ENCODE measurements at regions not wholly inside any gene's neighbourhood (a gene's known extent, or its start where the extent isn't known, plus 50 kb on each side); places are given as distances from the start of the nearest gene placed in this dataset.

- no peak overlapping the region for H2AFZ ChIP-seq (ENCODE audit: low read depth, low read length)
- no peaks in the 10 kb centered on the region for H3K9me3 ChIP-seq (ENCODE audit: insufficient read depth, low read length)
Observed at GRCh38 chr18:78925557-78926242, 53.9 kb upstream of the SALL3 start.

GRCh38 chr18:78926243-78926615 lies 53.4 kb upstream of the SALL3 start:
- no peak overlapping the region for H3K9ac ChIP-seq (ENCODE audit: low read length)
- H3K4me3 ChIP-seq (ENCODE audit: low read length), result no peak overlapping the region
- no peak for TF ChIP-seq EZH2phosphoT487 (IDR thresholded peaks at IDR 0.05; ENCODE audit: low read depth)
- TF ChIP-seq, protein P1, sequence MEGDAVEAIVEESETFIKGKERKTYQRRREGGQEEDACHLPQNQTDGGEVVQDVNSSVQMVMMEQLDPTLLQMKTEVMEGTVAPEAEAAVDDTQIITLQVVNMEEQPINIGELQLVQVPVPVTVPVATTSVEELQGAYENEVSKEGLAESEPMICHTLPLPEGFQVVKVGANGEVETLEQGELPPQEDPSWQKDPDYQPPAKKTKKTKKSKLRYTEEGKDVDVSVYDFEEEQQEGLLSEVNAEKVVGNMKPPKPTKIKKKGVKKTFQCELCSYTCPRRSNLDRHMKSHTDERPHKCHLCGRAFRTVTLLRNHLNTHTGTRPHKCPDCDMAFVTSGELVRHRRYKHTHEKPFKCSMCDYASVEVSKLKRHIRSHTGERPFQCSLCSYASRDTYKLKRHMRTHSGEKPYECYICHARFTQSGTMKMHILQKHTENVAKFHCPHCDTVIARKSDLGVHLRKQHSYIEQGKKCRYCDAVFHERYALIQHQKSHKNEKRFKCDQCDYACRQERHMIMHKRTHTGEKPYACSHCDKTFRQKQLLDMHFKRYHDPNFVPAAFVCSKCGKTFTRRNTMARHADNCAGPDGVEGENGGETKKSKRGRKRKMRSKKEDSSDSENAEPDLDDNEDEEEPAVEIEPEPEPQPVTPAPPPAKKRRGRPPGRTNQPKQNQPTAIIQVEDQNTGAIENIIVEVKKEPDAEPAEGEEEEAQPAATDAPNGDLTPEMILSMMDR (IDR thresholded peaks at IDR 0.05; ENCODE audit: low read depth, low read length), result no peak
- H3K36me3 ChIP-seq (replicated peaks; ENCODE audit: low read depth, low read length), result no peaks in the 10 kb centered on the region
- H3K9me3 ChIP-seq (ENCODE audit: insufficient read depth, low read length), result no peaks in the 10 kb centered on the region
- no peak overlapping the region for H2AFZ ChIP-seq (ENCODE audit: low read depth, low read length)
- no peaks in the 10 kb centered on the region for H3K4me1 ChIP-seq (ENCODE audit: low read length)
- no peaks in the 10 kb centered on the region for H4K20me1 ChIP-seq (ENCODE audit: insufficient read depth, low read length)
- H3K27ac ChIP-seq (ENCODE audit: low read length), result no peak overlapping the region
- no peaks in the 10 kb centered on the region for H3K27me3 ChIP-seq (ENCODE audit: low read depth, low read length)
- no peak overlapping the region for H3K4me2 ChIP-seq (ENCODE audit: low read length)
- no peaks in the 10 kb centered on the region for H3K79me2 ChIP-seq (ENCODE audit: low read length)

More at GRCh38 chr18:78925557-78926242, 53.9 kb upstream of the SALL3 start:
- TF ChIP-seq EZH2phosphoT487 (IDR thresholded peaks at IDR 0.05; ENCODE audit: low read depth), result no peak
- TF ChIP-seq, protein P1 (IDR thresholded peaks at IDR 0.05; ENCODE audit: low read depth, low read length), result no peak
- Histone ChIP-seq H3K4me1 (ENCODE audit: low read length) (no peaks in the 10 kb centered on the region), H3K4me2 (ENCODE audit: low read length) (no peak overlapping the region), H4K20me1 (ENCODE audit: insufficient read depth, low read length) (no peaks in the 10 kb centered on the region), H3K4me3 (ENCODE audit: low read length) (no peak overlapping the region), H3K36me3 (replicated peaks; ENCODE audit: low read depth, low read length) (no peaks in the 10 kb centered on the region), H3K27me3 (ENCODE audit: low read depth, low read length) (no peaks in the 10 kb centered on the region), H3K79me2 (ENCODE audit: low read length) (no peaks in the 10 kb centered on the region), H3K9ac (ENCODE audit: low read length) (no peak overlapping the region), H3K27ac (ENCODE audit: low read length) (no peak overlapping the region)

DNA sequence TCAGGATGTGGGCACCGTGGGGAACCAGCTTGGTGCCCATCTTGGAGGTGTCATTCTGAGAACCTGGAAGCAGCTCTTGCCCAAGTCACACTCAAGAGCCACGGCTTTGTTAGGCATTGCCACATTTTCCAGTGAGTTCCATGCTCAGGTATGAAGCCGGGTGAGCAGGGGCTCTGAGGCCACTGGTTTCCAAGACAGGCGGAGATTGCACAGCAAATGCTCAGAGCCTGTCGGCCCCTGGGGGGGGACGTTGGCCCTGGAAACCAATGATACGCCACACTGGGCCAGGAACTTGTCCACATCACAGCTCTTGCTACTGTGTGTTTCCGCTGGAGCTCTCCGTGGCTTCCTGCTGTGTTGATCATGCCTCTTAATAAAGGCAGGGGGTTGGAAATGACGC lies 52.5 kb upstream of the SALL3 start:
- Histone ChIP-seq H3K36me3 (replicated peaks; ENCODE audit: low read depth, low read length) (no peaks in the 10 kb centered on the region), H3K9ac (ENCODE audit: low read length) (no peak overlapping the region), H3K79me2 (ENCODE audit: low read length) (no peaks in the 10 kb centered on the region), H2AFZ (ENCODE audit: low read depth, low read length) (no peak overlapping the region), H3K27ac (ENCODE audit: low read length) (no peak overlapping the region), H3K4me2 (ENCODE audit: low read length) (no peak overlapping the region), H3K4me3 (ENCODE audit: low read length) (no peak overlapping the region), H3K9me3 (ENCODE audit: insufficient read depth, low read length) (no peaks in the 10 kb centered on the region), H3K4me1 (ENCODE audit: low read length) (no peaks in the 10 kb centered on the region), H3K27me3 (ENCODE audit: low read depth, low read length) (no peaks in the 10 kb centered on the region), H4K20me1 (ENCODE audit: insufficient read depth, low read length) (no peaks in the 10 kb centered on the region)
- TF ChIP-seq EZH2phosphoT487 (IDR thresholded peaks at IDR 0.05; ENCODE audit: low read depth), result no peak
- TF ChIP-seq, protein P1 (IDR thresholded peaks at IDR 0.05; ENCODE audit: low read depth, low read length), result no peak

DNA sequence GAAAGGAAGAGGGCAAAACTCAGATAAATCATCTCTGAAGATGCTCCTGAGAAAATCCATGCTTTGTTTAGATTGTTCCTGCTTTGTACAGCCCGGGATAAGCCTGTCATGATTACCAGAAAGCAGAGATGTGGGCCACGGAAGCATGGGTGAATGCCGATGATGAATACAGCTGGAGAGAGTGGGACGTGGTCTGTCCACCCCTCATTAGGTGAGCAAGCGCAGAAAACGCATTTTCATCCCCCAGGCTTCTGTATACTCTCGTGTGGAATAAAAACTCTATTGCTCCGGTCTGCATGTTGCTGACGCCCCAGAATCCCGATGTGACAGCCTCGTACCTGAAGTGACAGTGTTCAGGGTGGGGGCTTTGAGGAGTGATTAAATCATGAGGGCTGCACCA lies 52.0 kb upstream of the SALL3 start:
- H3K9me3 ChIP-seq (ENCODE audit: insufficient read depth, low read length), result no peaks in the 10 kb centered on the region
- H3K36me3 ChIP-seq (replicated peaks; ENCODE audit: low read depth, low read length), result no peaks in the 10 kb centered on the region
- no peaks in the 10 kb centered on the region for H3K4me1 ChIP-seq (ENCODE audit: low read length)
- H4K20me1 ChIP-seq (ENCODE audit: insufficient read depth, low read length), result no peaks in the 10 kb centered on the region
- H2AFZ ChIP-seq (ENCODE audit: low read depth, low read length), result no peak overlapping the region
- H3K4me2 ChIP-seq (ENCODE audit: low read length), result no peak overlapping the region
- no peak overlapping the region for H3K9ac ChIP-seq (ENCODE audit: low read length)
- H3K4me3 ChIP-seq (ENCODE audit: low read length), result no peak overlapping the region
- no peaks in the 10 kb centered on the region for H3K27me3 ChIP-seq (ENCODE audit: low read depth, low read length)
- TF ChIP-seq EZH2phosphoT487 (IDR thresholded peaks at IDR 0.05; ENCODE audit: low read depth), result no peak
- TF ChIP-seq, protein P1 (IDR thresholded peaks at IDR 0.05; ENCODE audit: low read depth, low read length), result no peak
- no peaks in the 10 kb centered on the region for H3K79me2 ChIP-seq (ENCODE audit: low read length)
- H3K27ac ChIP-seq (ENCODE audit: low read length), result no peak overlapping the region
